NCI-H146 treated with DMSO at 0.1 percent for 48 hours (cell line): ENCODE measurements at regions not wholly inside any gene's neighbourhood (a gene's known extent, or its start where the extent isn't known, plus 50 kb on each side); places are given as distances from the start of the nearest gene placed in this dataset.

Experiments
- DNase-seq: peaks from one replicate; lab custom pipeline; 2025; ENCODE audit not compliant: unreplicated experiment; lab: John Stamatoyannopoulos, UW

- no peak for DNase-seq
These were observed 349.4 kb downstream of the FAM181B start for GRCh38 chr11:82384308-82384707.

GRCh38 chr11:82373781-82374542, 359.7 kb downstream of the FAM181B start:
- DNase-seq = no peak

GRCh38 chr11:82365351-82365750, 368.3 kb downstream of the FAM181B start:
- DNase-seq = no peak

GRCh38 chr11:82356316-82356715, 377.3 kb downstream of the FAM181B start:
- no peak for DNase-seq

- DNase-seq = no peak
These were observed 378.3 kb downstream of the FAM181B start for GRCh38 chr11:82355313-82355823.

- no peak for DNase-seq
These were observed 406.8 kb downstream of the FAM181B start for GRCh38 chr11:82326853-82327252.

- no peak for DNase-seq
These were observed 412.5 kb downstream of the FAM181B start for GRCh38 chr11:82321206-82321605.

- DNase-seq = no peak
These were observed 418.6 kb downstream of the FAM181B start for GRCh38 chr11:82315093-82315492.

- no peak for DNase-seq
These were observed 424.7 kb downstream of the FAM181B start for GRCh38 chr11:82308979-82309378.

- DNase-seq = no peak
These were observed 428.5 kb downstream of the FAM181B start for GRCh38 chr11:82305123-82305522.

- no peak for DNase-seq
These were observed 430.0 kb downstream of the FAM181B start for GRCh38 chr11:82303671-82304070.

GRCh38 chr11:82288471-82288870, 445.2 kb downstream of the FAM181B start:
- no peak for DNase-seq

GRCh38 chr11:82270870-82271269, 462.8 kb downstream of the FAM181B start:
- no peak for DNase-seq

GRCh38 chr11:82268627-82269026, 465.0 kb downstream of the FAM181B start:
- DNase-seq = no peak

GRCh38 chr11:82267186-82267585, 466.5 kb downstream of the FAM181B start:
- DNase-seq = no peak

GRCh38 chr11:82261367-82261766, 472.3 kb downstream of the FAM181B start:
- DNase-seq = no peak

GRCh38 chr11:82250047-82250446, 483.6 kb downstream of the FAM181B start:
- DNase-seq = no peak

GRCh38 chr11:82246926-82247325, 486.7 kb downstream of the FAM181B start:
- DNase-seq = no peak

GRCh38 chr11:82239498-82239897, 494.2 kb downstream of the FAM181B start:
- DNase-seq = no peak

- DNase-seq = no peak
These were observed 499.4 kb downstream of the FAM181B start for GRCh38 chr11:82234256-82234655.

- DNase-seq = no peak
These were observed 500.5 kb downstream of the FAM181B start for GRCh38 chr11:82233201-82233600.

- DNase-seq = no peak
These were observed 504.3 kb downstream of the FAM181B start for GRCh38 chr11:82229341-82229740.

GRCh38 chr11:82225930-82226329, 507.7 kb downstream of the FAM181B start:
- DNase-seq = no peak
